ENCODE measurements at regions not wholly inside any gene's neighbourhood (a gene's known extent, or its start where the extent isn't known, plus 50 kb on each side); places are given as distances from the start of the nearest gene placed in this dataset.

DNA sequence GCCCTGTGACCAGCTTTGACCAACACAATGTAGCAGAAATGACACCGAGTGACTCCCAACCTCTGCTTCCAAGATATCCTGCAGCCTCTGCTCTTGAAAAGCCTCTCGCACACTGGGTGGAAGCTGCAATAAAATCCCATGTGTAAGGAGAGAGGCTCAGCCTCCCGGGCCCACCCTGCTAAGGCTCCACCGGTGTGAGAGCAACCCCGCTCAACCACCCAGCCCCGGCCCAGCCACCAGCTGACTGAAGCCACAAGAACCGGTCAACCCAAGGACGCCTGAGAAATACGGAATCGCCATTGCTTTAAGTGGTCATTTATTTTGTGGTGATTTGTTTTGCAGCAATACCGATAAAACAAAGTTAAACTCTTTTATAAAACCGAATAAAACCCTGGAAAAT lies 452.8 kb upstream of the SMIM21 start:
- DNase-seq = no peak
- Histone ChIP-seq H3K36me3 (no peaks in the 10 kb centered on the region), H3K27me3 (no peaks in the 10 kb centered on the region), H3K4me3 (ENCODE audit: low read depth, low read length) (no peak overlapping the region), H3K9me3 (no peaks in the 10 kb centered on the region), H3K4me1 (no peaks in the 10 kb centered on the region)
- TF ChIP-seq, protein P1, sequence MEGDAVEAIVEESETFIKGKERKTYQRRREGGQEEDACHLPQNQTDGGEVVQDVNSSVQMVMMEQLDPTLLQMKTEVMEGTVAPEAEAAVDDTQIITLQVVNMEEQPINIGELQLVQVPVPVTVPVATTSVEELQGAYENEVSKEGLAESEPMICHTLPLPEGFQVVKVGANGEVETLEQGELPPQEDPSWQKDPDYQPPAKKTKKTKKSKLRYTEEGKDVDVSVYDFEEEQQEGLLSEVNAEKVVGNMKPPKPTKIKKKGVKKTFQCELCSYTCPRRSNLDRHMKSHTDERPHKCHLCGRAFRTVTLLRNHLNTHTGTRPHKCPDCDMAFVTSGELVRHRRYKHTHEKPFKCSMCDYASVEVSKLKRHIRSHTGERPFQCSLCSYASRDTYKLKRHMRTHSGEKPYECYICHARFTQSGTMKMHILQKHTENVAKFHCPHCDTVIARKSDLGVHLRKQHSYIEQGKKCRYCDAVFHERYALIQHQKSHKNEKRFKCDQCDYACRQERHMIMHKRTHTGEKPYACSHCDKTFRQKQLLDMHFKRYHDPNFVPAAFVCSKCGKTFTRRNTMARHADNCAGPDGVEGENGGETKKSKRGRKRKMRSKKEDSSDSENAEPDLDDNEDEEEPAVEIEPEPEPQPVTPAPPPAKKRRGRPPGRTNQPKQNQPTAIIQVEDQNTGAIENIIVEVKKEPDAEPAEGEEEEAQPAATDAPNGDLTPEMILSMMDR (IDR thresholded peaks at IDR 0.05; ENCODE audit: low read depth, low read length) = no peak

GRCh38 chr18:75879196-75879595 lies 451.7 kb upstream of the SMIM21 start:
- TF ChIP-seq, protein P1 (IDR thresholded peaks at IDR 0.05; ENCODE audit: low read depth, low read length) = no peak
- Histone ChIP-seq H3K36me3 (no peaks in the 10 kb centered on the region), H3K27me3 (no peaks in the 10 kb centered on the region), H3K4me1 (no peaks in the 10 kb centered on the region), H3K9me3 (no peaks in the 10 kb centered on the region), H3K4me3 (ENCODE audit: low read depth, low read length) (no peak overlapping the region)
- no peak for DNase-seq

DNA sequence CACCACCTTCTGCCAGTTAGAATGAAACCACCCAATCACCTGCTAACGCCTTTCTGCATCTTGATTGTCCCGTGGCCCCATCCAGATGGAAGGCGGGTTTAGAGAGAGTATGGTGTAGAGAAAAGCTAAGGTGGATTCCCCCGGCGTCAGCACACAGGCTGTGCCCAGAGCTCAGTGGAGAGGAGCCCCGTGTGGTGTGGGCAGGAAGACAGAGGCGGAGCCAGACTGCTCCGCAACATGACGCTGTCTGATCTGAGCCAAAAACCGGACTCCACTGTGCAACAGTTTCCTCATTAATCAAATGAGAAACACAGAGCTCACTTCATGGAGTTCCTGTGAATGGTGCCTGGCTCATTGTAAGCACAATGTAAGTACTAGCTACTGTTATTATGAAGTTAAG lies 448.1 kb upstream of the SMIM21 start:
- Histone ChIP-seq H3K27me3 (no peaks in the 10 kb centered on the region), H3K36me3 (no peaks in the 10 kb centered on the region), H3K4me1 (no peaks in the 10 kb centered on the region), H3K4me3 (ENCODE audit: low read depth, low read length) (no peak overlapping the region), H3K9me3 (no peaks in the 10 kb centered on the region)
- no peak for DNase-seq
- TF ChIP-seq, protein P1 (IDR thresholded peaks at IDR 0.05; ENCODE audit: low read depth, low read length) = no peak

GRCh38 chr18:75874401-75875089 lies 447.0 kb upstream of the SMIM21 start:
- H3K9me3 ChIP-seq = no peaks in the 10 kb centered on the region
- H3K36me3 ChIP-seq = no peaks in the 10 kb centered on the region
- no peaks in the 10 kb centered on the region for H3K27me3 ChIP-seq
- no peak overlapping the region for H3K4me3 ChIP-seq (ENCODE audit: low read depth, low read length)
- no peaks in the 10 kb centered on the region for H3K4me1 ChIP-seq
- TF ChIP-seq, protein P1 (IDR thresholded peaks at IDR 0.05; ENCODE audit: low read depth, low read length) = no peak
- no peak for DNase-seq

DNA sequence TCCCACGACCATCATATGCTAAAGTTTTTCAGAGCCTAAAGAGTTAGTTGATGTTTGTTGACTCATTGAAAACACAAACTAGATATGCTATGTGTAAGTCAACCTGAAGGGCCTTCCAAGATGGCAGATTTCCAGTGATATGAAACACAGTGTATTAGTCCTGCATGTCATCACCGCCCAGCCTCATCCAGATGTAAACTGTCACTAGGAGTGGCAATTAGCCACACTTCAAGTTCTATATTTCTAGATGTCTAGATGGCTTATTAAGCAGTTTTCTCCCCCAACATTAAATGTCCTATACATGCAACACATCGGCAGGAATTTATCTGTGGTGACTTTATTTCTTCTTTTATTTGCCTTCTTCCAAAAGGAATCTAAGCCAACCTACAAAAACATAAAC lies 444.1 kb upstream of the SMIM21 start:
- TF ChIP-seq, protein P1 (IDR thresholded peaks at IDR 0.05; ENCODE audit: low read depth, low read length) = no peak
- Histone ChIP-seq H3K4me1 (no peaks in the 10 kb centered on the region), H3K36me3 (no peaks in the 10 kb centered on the region), H3K27me3 (no peaks in the 10 kb centered on the region), H3K9me3 (no peaks in the 10 kb centered on the region), H3K4me3 (ENCODE audit: low read depth, low read length) (no peak overlapping the region)
- DNase-seq = no peak

- no peaks in the 10 kb centered on the region for H3K4me1 ChIP-seq
- H3K36me3 ChIP-seq = no peaks in the 10 kb centered on the region
- H3K27me3 ChIP-seq = no peaks in the 10 kb centered on the region
- H3K9me3 ChIP-seq = no peaks in the 10 kb centered on the region
- no peak overlapping the region for H3K4me3 ChIP-seq (ENCODE audit: low read depth, low read length)
- DNase-seq = no peak
- TF ChIP-seq, protein P1 (IDR thresholded peaks at IDR 0.05; ENCODE audit: low read depth, low read length) = no peak
These were observed 441.7 kb upstream of the SMIM21 start for GRCh38 chr18:75869162-75869561.

Measured in BE2C (cell line).